Fibroblast of mammary gland (primary cell): ENCODE measurements at regions not wholly inside any gene's neighbourhood (a gene's known extent, or its start where the extent isn't known, plus 50 kb on each side); places are given as distances from the start of the nearest gene placed in this dataset.

Experiments
- DNase-seq: peaks from one replicate; pipeline ENCODE4 v3.0.0-alpha.2; 2010; ENCODE audit warnings: low read depth
- H3K4me3 ChIP-seq: 2 replicates; pipeline ENCODE4 v1.5.1; 2011; ENCODE audit warnings: low read depth, mild to moderate bottlenecking, low read length, moderate library complexity; ENCODE audit not compliant: control insufficient read depth
- TF ChIP-seq, protein P1 (sequence below): conservative IDR thresholded peaks from 2 replicates; pipeline ENCODE4 v1.5.1; 2011; ENCODE audit warnings: low read depth, low read length, inconsistent platforms; ENCODE audit not compliant: control insufficient read depth, insufficient read depth

DNA sequence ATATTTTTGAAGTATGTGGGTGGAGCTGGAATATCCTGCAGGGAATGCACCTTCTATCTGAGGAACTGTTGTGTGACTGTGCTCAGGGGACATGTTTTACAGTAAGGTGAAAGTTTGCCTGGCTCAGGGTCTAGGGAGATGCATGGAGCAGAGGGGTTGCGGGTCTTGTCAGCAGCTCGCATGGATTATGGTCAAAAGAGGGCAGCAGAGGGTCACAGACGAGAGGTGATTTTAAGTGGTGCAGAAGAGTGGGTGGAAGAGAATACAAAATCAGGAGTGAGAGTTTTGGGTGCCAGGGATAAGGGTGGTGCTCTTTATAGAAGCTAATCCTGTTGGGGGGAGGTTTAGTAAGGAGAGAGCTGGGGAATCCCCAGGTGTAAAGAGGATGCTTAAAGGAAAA is 53.5 kb upstream of the GRIN3A start:
- TF ChIP-seq, protein P1, sequence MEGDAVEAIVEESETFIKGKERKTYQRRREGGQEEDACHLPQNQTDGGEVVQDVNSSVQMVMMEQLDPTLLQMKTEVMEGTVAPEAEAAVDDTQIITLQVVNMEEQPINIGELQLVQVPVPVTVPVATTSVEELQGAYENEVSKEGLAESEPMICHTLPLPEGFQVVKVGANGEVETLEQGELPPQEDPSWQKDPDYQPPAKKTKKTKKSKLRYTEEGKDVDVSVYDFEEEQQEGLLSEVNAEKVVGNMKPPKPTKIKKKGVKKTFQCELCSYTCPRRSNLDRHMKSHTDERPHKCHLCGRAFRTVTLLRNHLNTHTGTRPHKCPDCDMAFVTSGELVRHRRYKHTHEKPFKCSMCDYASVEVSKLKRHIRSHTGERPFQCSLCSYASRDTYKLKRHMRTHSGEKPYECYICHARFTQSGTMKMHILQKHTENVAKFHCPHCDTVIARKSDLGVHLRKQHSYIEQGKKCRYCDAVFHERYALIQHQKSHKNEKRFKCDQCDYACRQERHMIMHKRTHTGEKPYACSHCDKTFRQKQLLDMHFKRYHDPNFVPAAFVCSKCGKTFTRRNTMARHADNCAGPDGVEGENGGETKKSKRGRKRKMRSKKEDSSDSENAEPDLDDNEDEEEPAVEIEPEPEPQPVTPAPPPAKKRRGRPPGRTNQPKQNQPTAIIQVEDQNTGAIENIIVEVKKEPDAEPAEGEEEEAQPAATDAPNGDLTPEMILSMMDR = peak; percentile 33
- H3K4me3 ChIP-seq = no peak overlapping the region
- DNase-seq = peak; percentile 36

DNA sequence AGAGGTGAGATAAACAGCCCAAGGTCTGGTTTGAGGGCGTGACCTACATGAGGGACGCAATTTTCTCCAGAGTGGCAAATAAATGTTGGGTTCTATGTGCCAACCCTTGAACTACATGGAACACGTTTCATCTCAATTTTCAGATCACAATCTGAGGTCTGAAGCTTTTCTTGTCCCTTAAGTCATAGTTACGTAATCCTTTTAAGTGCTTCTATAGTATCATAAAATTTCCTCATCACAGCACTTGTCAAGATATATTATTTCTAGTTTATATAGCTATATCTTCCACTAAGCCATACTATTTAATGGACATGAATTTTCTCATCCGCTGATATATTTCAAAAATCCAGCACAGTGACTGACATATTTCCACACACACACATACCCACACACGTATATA is 53.1 kb upstream of the GRIN3A start:
- no peak for DNase-seq
- H3K4me3 ChIP-seq = no peak overlapping the region
- TF ChIP-seq, protein P1 = no peak
